ENCODE measurements at regions not wholly inside any gene's neighbourhood (a gene's known extent, or its start where the extent isn't known, plus 50 kb on each side); places are given as distances from the start of the nearest gene placed in this dataset.

DNA sequence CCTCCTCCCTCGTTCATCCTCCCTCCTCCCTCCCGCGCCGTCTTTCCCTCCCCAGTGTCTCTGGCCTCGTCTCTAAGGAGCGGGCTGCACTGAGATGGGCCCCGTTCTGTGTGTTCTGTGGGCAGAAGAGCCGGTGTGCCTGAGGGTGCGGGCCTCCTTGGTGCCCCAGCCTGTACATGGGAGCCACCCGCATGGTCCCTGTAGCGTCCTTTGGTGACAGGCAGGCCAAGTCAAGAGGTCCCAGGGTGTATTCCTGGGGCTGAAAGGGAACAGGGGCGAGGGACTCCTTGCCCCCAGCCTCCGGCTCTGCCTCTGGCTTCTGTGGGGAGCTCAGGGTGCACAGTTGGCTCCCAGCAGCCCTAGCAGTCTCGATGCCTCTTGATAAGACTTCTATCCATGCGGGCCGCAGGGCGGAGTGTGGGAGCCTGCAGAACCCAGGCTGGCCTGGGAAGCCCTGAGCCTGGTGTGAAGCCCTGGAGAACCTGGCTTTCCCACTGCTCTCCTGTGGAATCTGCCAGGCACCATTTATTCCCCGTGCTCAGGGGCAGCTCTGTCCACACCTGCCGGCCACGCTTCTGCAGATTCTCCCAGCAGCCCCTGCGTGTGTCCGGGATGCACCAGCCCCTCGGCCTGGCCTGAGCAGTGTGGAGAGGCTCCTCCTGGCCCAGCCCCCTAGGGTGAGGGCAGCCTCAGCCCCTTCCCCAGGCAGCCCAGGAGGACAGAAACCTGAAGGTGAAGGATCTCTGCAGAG, 181.3 kb downstream of the KIF26A start:
- DNase-seq (ENCODE audit: low read depth, low spot score): no peak

GRCh38 chr14:104320611-104321086, 182.3 kb downstream of the KIF26A start:
- DNase-seq (ENCODE audit: low read depth, low spot score): no peak

GRCh38 chr14:104321088-104321801, 182.9 kb downstream of the KIF26A start:
- no peak for DNase-seq (ENCODE audit: low read depth, low spot score)

GRCh38 chr14:104321802-104322130, 183.4 kb downstream of the KIF26A start:
- DNase-seq (ENCODE audit: low read depth, low spot score): no peak

DNA sequence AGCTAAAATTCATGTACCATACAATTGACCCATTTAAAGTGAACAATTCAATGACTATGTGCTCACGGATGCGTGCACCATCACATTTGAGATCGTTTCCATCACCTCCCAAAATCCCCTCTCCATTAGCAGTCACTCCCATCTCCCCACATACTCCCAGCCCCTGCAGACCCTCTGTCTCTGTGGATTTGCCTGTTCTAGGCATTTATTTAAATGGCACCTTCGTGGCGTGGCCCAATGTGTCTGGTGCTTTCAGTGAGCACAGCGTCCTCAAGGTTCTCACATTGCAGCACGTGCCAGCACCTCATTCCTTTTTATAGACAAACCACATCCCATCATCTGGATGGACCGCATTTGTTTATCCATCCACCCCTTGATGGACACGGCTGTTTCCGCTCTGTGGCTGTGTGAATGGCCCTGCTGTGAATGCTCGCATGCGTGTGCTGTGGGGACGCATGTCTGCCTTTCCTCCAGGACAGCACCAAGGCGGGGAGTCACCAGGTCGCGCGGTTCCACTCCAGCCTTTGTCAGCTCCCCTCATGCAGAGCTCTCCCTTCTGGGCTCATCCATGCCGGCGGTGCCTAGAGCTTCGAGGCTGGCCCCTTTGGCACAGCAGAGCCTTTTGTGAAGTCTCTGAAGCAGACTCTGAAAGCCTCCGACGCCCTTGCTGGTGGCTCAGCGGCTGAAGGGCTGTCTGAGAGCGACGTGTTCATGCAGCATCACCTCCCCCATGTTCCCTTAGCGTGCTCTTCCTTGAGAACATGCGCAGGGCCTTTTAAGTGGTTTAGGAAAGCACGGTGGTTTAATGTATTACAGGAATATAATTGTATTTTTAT, 184.4 kb downstream of the KIF26A start:
- DNase-seq (ENCODE audit: low read depth, low spot score): no peak

GRCh38 chr14:104323551-104324175, 185.3 kb downstream of the KIF26A start:
- no peak for DNase-seq (ENCODE audit: low read depth, low spot score)

DNA sequence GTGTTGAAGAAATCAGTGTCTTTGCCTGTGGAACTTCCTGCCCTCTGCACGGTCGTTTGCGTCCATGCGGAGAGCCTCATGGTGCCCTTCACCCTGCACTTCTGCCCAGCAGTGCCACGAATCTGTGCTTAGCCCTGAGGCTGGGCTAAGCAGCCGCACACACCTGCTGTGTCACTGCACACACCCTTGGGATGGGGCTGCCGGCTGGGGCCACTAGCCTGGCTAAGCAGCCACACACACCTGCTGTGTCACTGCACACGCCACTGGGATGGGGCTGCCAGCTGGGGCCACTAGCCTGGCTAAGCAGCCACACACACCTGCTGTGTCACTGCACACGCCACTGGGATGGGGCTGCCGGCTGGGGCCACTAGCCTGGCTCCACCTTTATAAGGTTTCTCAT, 188.5 kb downstream of the KIF26A start:
- no peak for DNase-seq (ENCODE audit: low read depth, low spot score)

GRCh38 chr14:104328607-104329006, 190.2 kb downstream of the KIF26A start:
- no peak for DNase-seq (ENCODE audit: low read depth, low spot score)

DNA sequence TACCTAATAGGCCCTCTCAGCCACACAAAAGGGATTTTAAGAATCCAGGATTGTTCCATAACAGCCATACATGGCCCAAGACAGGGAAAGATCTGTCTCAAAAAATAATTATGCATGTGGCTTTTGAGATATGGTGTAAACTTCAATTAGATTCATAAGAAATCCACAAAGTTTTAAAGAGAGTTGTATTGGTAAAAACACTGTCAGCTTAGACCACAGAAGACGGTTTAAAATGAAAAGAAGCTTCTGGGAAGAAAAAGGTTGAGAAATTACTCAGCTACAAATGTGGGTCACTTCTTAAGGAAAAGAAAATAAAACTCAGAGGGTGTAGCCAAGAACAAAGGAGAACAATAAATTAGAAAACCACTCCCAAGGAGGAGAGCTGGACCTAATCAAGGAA, 191.4 kb downstream of the KIF26A start:
- no peak for DNase-seq (ENCODE audit: low read depth, low spot score)

DNA sequence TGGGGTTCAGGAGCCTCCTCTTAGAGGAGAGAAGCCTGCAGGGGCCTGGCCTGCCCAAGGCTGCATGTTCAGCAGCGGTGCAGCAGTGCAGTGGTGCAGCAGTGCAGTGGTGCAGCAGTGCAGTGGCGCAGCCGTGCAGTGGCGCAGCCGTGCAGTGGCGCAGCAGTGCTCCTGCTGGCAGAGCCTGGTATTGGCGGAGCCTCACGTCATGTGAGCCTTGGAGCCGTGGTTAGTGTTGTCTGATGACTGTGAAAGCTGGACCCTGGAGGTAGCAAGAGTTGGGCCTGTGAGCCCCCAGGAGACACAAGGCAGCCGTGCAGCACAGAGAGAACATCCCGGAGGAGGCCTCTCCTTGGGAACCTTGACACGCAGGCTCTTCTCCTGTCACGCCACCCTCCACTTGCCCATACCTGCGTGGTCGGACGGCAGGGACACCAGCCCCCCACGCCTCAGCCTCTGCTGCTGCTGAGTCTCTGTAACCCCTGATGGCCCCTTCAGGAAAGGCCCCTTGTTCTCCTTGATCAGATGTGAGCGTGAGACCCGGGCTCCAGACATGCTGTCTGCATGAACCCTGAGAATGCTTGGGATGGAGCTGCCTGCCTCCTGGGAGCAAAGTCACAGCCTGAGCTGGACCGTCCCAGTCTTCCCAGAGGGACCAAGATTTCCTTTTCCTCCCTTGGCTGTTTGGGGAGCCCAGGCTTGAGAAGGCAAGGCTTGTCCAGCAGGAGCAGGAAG, 193.7 kb downstream of the KIF26A start:
- no peak for DNase-seq (ENCODE audit: low read depth, low spot score)

GRCh38 chr14:104332634-104333270, 194.4 kb downstream of the KIF26A start:
- no peak for DNase-seq (ENCODE audit: low read depth, low spot score)

- no peak for DNase-seq (ENCODE audit: low read depth, low spot score)
These were observed 195.4 kb downstream of the KIF26A start for GRCh38 chr14:104333646-104334423.

DNA sequence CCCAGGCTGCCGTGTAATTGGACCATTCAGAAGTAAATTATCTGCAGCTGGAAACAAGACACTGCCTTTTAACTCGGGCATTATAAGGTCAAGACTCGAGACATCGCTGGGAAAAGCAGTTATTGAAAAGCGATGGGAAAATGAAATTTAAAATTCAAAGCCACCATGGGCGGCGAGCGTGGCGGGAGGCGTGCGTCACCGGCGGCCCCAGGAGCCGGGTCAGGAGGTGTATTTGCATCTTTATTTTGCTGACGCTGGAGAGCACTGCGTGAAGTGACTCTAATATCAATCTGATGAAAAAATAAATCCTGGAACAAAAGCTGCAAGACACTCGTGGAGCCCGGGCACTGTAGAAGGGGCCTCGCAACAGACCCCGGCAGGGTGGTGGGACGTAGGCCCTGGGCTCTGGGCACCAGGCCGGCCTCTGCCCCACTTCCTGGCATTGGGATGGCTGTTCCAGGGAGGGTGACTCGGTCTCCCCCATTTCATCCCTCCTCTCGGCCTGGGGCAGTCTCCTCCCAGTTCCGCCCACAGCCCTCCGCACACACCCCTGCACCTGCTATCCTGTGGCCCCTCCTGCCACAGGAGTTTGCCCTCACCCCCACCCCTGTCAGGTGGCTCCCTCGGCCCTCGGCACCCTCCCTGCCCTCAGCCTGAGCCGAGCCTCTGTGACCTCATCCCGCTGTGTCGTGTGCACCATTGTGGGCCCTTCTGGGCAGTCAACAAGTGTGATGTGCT, 196.2 kb downstream of the KIF26A start:
- no peak for DNase-seq (ENCODE audit: low read depth, low spot score)

GRCh38 chr14:104335176-104335575, 196.8 kb downstream of the KIF26A start:
- DNase-seq (ENCODE audit: low read depth, low spot score): no peak

- DNase-seq (ENCODE audit: low read depth, low spot score): no peak
These were observed 197.2 kb downstream of the KIF26A start for GRCh38 chr14:104335611-104336010.

- DNase-seq (ENCODE audit: low read depth, low spot score): no peak
These were observed 199.0 kb downstream of the KIF26A start for GRCh38 chr14:104337351-104337750.

DNA sequence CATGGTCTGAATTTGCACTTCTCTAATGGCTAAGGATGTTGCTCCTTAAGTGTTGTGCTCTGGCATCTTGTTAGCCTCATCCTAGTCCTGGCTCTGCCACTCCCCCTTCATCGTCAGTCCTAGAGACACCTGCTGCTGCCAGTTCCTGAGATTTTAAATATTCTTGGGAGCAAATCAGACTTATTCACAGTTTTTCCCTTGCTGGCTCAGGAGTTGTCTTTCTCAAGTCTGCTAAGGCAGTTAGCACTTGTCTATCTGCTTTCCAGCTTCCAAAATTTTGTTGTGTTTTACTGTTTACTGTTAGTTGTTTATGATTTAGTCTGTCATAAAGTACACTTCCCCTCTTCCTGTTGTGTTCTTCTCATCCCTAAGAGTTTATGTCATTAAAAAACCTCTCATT, 201.0 kb downstream of the KIF26A start:
- DNase-seq (ENCODE audit: low read depth, low spot score): no peak

DNA sequence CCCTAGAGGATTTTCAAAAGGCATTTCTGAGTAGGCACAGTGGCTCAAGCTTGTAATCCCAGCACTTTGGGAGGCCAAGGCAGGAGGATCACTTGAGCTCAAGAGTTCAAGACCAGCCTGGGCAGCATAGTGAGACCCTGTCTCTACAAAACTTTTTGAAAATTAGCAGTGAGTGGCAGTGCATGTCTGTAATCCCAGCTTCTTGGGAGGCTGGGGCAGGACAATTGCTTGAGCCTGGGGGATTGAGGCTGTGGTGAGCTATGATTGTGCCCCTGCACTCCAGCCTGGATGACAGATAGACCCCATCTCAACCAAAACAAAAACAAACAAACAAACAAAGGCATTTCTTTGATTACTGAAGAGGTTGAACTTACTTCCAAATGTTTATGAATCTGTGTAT, 201.4 kb downstream of the KIF26A start:
- no peak for DNase-seq (ENCODE audit: low read depth, low spot score)

Data from ELF-1 (cell line).